CD4-positive, alpha-beta T cell (primary cell): ENCODE measurements at regions not wholly inside any gene's neighbourhood (a gene's known extent, or its start where the extent isn't known, plus 50 kb on each side); places are given as distances from the start of the nearest gene placed in this dataset. TPM values are rescaled to one million over a fixed set of nuclear protein-coding genes. Genes with fewer than 3 reads are reported as not detected.

ENCODE experiments used
- microRNA-seq: library from miRNA; unstranded; fragments of <30 nt; microRNA quantifications from one replicate; pipeline ENCODE4 v1.2.0, GENCODE V29; 2021; ENCODE audit warnings: borderline microRNAs expressed, borderline replicate concordance

Small RNA genes lying in the stretch of these regions (microRNA-seq; reads per million reads assigned to microRNA genes)
- gene MIR3143 = not detected
